GM12878 (cell line): ENCODE measurements at regions not wholly inside any gene's neighbourhood (a gene's known extent, or its start where the extent isn't known, plus 50 kb on each side); places are given as distances from the start of the nearest gene placed in this dataset.

Source experiments
- EP300 ChIP-seq, 2 experiments: fragments of 150-350 bp in 1 of 2; IDR thresholded peaks; 2 replicates each; pipeline ENCODE4 v1.6.1; 2011 to 2012; ENCODE audit warnings: low read depth in 2 of 2, low read length in 2 of 2, borderline replicate concordance in 1 of 2, improper control_type of control experiment in 1 of 2, inconsistent platforms in 1 of 2; ENCODE audit not compliant: control insufficient read depth in 1 of 2
- NRF1 ChIP-seq: conservative IDR thresholded peaks from 2 replicates; pipeline ENCODE4 v1.6.1; 2011; ENCODE audit warnings: mild to moderate bottlenecking, low read depth, low read length, improper control_type of control experiment
- POLR2AphosphoS5 ChIP-seq: IDR thresholded peaks from 2 replicates; pipeline ENCODE4 v1.6.1; 2011; ENCODE audit warnings: mild to moderate bottlenecking, low read length, inconsistent platforms
- ZNF24 ChIP-seq: fragments of 450-650 bp; IDR thresholded peaks from 2 replicates; pipeline ENCODE4 v1.6.1; 2017; ENCODE audit warnings: antibody characterized with exemption, mild to moderate bottlenecking
- TF ChIP-seq, protein P1 (sequence below), 3 experiments: IDR thresholded peaks in 2 of 3; conservative IDR thresholded peaks in 1 of 3; 2 replicates each; pipeline ENCODE4 v1.5.1; 2011; ENCODE audit warnings: low read depth in 3 of 3, low read length in 3 of 3, mild to moderate bottlenecking in 3 of 3, control low read depth in 2 of 3, moderate library complexity in 2 of 3, inconsistent platforms in 1 of 3, mixed read lengths in 1 of 3; ENCODE audit not compliant: control insufficient read depth in 2 of 3, insufficient read depth in 1 of 3; ENCODE audit errors: extremely low read depth in 1 of 3
- TF ChIP-seq, protein P2 (sequence below): fragments of 450-650 bp; IDR thresholded peaks from 2 replicates; pipeline ENCODE4 v1.6.1; 2016; ENCODE audit warnings: mild to moderate bottlenecking, moderate library complexity, borderline replicate concordance

DNA sequence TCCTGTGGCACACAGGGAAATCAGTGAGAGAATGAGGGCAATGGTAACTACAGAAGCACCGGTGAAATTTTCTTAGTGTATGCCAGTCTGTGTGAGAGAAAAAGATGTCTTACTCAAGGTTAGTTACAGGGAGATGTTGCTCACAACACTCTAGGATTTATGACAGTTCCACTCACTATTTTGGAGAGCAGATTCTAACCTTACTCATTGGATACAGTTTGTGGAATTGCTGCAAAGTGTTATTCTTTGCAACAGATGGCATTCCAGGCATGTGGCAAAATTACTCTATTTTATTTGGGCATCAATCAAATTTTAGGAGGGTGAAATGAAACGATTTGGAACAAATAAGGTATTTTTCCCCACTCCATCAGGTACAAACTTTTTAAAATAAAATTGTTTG, 449.1 kb downstream of the PIK3C3 start:
- TF ChIP-seq, protein P1, sequence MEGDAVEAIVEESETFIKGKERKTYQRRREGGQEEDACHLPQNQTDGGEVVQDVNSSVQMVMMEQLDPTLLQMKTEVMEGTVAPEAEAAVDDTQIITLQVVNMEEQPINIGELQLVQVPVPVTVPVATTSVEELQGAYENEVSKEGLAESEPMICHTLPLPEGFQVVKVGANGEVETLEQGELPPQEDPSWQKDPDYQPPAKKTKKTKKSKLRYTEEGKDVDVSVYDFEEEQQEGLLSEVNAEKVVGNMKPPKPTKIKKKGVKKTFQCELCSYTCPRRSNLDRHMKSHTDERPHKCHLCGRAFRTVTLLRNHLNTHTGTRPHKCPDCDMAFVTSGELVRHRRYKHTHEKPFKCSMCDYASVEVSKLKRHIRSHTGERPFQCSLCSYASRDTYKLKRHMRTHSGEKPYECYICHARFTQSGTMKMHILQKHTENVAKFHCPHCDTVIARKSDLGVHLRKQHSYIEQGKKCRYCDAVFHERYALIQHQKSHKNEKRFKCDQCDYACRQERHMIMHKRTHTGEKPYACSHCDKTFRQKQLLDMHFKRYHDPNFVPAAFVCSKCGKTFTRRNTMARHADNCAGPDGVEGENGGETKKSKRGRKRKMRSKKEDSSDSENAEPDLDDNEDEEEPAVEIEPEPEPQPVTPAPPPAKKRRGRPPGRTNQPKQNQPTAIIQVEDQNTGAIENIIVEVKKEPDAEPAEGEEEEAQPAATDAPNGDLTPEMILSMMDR (IDR thresholded peaks at IDR 0.05 in 2 of 3, conservative IDR thresholded peaks at IDR 0.05 in 1 of 3; ENCODE audit: control insufficient read depth in 2 of 3, extremely low read depth in 1 of 3, insufficient read depth in 1 of 3, low read depth in 3 of 3, low read length in 3 of 3) = no peak
- TF ChIP-seq ZNF24 (no peak), EP300 (IDR thresholded peaks at IDR 0.05; ENCODE audit: borderline replicate concordance in 1 of 2, control insufficient read depth in 1 of 2, low read depth in 2 of 2, low read length in 2 of 2) (no peak), POLR2AphosphoS5 (no peak), NRF1 (no peak)
- TF ChIP-seq, protein P2, sequence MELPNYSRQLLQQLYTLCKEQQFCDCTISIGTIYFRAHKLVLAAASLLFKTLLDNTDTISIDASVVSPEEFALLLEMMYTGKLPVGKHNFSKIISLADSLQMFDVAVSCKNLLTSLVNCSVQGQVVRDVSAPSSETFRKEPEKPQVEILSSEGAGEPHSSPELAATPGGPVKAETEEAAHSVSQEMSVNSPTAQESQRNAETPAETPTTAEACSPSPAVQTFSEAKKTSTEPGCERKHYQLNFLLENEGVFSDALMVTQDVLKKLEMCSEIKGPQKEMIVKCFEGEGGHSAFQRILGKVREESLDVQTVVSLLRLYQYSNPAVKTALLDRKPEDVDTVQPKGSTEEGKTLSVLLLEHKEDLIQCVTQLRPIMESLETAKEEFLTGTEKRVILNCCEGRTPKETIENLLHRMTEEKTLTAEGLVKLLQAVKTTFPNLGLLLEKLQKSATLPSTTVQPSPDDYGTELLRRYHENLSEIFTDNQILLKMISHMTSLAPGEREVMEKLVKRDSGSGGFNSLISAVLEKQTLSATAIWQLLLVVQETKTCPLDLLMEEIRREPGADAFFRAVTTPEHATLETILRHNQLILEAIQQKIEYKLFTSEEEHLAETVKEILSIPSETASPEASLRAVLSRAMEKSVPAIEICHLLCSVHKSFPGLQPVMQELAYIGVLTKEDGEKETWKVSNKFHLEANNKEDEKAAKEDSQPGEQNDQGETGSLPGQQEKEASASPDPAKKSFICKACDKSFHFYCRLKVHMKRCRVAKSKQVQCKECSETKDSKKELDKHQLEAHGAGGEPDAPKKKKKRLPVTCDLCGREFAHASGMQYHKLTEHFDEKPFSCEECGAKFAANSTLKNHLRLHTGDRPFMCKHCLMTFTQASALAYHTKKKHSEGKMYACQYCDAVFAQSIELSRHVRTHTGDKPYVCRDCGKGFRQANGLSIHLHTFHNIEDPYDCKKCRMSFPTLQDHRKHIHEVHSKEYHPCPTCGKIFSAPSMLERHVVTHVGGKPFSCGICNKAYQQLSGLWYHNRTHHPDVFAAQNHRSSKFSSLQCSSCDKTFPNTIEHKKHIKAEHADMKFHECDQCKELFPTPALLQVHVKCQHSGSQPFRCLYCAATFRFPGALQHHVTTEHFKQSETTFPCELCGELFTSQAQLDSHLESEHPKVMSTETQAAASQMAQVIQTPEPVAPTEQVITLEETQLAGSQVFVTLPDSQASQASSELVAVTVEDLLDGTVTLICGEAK = no peak
